HG02642 (cell line): ENCODE measurements at regions not wholly inside any gene's neighbourhood (a gene's known extent, or its start where the extent isn't known, plus 50 kb on each side); places are given as distances from the start of the nearest gene placed in this dataset.

Experiments
- ATAC-seq: cut with Tn5 transposase; IDR thresholded peaks from one replicate; pipeline ENCODE4 v1.9.1; 2021; ENCODE audit warnings: mild to moderate bottlenecking; ENCODE audit not compliant: unreplicated experiment, poor library complexity

- no peak for ATAC-seq
These were observed 189.8 kb downstream of the SNX19 start for GRCh38 chr11:130726234-130727037.

GRCh38 chr11:130727157-130728119, 188.8 kb downstream of the SNX19 start:
- ATAC-seq = no peak

- no peak for ATAC-seq
These were observed 187.8 kb downstream of the SNX19 start for GRCh38 chr11:130728185-130729180.

GRCh38 chr11:130729193-130729592, 187.1 kb downstream of the SNX19 start:
- no peak for ATAC-seq

GRCh38 chr11:130729678-130730300, 186.5 kb downstream of the SNX19 start:
- no peak for ATAC-seq

- ATAC-seq = no peak
These were observed 184.9 kb downstream of the SNX19 start for GRCh38 chr11:130731401-130731800.

GRCh38 chr11:130732476-130732875, 183.8 kb downstream of the SNX19 start:
- no peak for ATAC-seq

- no peak for ATAC-seq
These were observed 179.0 kb downstream of the SNX19 start for GRCh38 chr11:130737041-130737830.

- ATAC-seq = no peak
These were observed 178.3 kb downstream of the SNX19 start for GRCh38 chr11:130737866-130738431.

GRCh38 chr11:130738611-130739010, 177.7 kb downstream of the SNX19 start:
- no peak for ATAC-seq

- ATAC-seq = no peak
These were observed 175.5 kb downstream of the SNX19 start for GRCh38 chr11:130740819-130741218.

GRCh38 chr11:130744794-130745193, 171.5 kb downstream of the SNX19 start:
- ATAC-seq = no peak

- ATAC-seq = no peak
These were observed 167.1 kb downstream of the SNX19 start for GRCh38 chr11:130749216-130749615.

- ATAC-seq = no peak
These were observed 155.7 kb downstream of the SNX19 start for GRCh38 chr11:130760515-130761125.

GRCh38 chr11:130761560-130762220, 154.6 kb downstream of the SNX19 start:
- ATAC-seq = no peak

GRCh38 chr11:130762638-130763037, 153.6 kb downstream of the SNX19 start:
- ATAC-seq = no peak
